ENCODE measurements at regions not wholly inside any gene's neighbourhood (a gene's known extent, or its start where the extent isn't known, plus 50 kb on each side); places are given as distances from the start of the nearest gene placed in this dataset.

- TF ChIP-seq SMAD4 (CRISPR knock-in tag; IDR thresholded peaks at IDR 0.05): no peak
- TF ChIP-seq, protein P1, sequence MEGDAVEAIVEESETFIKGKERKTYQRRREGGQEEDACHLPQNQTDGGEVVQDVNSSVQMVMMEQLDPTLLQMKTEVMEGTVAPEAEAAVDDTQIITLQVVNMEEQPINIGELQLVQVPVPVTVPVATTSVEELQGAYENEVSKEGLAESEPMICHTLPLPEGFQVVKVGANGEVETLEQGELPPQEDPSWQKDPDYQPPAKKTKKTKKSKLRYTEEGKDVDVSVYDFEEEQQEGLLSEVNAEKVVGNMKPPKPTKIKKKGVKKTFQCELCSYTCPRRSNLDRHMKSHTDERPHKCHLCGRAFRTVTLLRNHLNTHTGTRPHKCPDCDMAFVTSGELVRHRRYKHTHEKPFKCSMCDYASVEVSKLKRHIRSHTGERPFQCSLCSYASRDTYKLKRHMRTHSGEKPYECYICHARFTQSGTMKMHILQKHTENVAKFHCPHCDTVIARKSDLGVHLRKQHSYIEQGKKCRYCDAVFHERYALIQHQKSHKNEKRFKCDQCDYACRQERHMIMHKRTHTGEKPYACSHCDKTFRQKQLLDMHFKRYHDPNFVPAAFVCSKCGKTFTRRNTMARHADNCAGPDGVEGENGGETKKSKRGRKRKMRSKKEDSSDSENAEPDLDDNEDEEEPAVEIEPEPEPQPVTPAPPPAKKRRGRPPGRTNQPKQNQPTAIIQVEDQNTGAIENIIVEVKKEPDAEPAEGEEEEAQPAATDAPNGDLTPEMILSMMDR (IDR thresholded peaks at IDR 0.05): no peak
- no peak for TF ChIP-seq NR2C2 (CRISPR knock-in tag; IDR thresholded peaks at IDR 0.05)
- TF ChIP-seq NR3C1 (CRISPR knock-in tag; conservative IDR thresholded peaks at IDR 0.05; ENCODE audit: low read depth): no peak
- TF ChIP-seq MXD4 (CRISPR knock-in tag; IDR thresholded peaks at IDR 0.05; ENCODE audit: borderline replicate concordance): no peak
- no peak for TF ChIP-seq ERG (CRISPR knock-in tag; IDR thresholded peaks at IDR 0.05)
- TF ChIP-seq CREB1 (CRISPR knock-in tag; IDR thresholded peaks at IDR 0.05): no peak
Measured at GRCh38 chr4:12409507-12410190, 981.0 kb upstream of the HS3ST1 start.
